ENCODE measurements at regions not wholly inside any gene's neighbourhood (a gene's known extent, or its start where the extent isn't known, plus 50 kb on each side); places are given as distances from the start of the nearest gene placed in this dataset.
"Not testable (repeated sequence)": the region's sequence is repeated elsewhere in the genome, so short reads cannot be mapped to it uniquely, and the experiment has no call there.

DNA sequence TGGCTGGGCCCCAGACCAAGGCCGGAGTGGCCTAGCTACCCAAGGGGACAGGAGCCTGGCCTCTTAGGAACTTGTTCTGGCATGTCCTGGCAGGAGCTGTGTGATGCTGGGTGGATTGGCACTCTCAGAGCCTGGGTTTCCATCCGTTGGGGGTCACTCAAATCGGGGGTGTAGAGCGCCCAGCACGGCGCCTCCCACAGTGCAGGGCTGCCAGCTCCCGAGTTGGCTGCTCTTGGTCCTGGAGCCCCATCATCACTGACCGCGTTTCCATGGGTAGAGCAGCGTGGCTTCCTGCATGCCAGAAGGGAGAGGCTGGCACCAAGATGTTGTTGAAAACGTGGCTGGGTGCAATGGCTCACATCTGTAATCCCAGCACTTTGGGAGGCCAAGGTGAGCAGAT is 70.3 kb downstream of the UNCX start:
- no peak overlapping the region for H3K27ac ChIP-seq
- no peaks in the 10 kb centered on the region for H3K9me3 ChIP-seq
- TF ChIP-seq CTCF (IDR thresholded peaks at IDR 0.05 in 4 of 5, conservative IDR thresholded peaks at IDR 0.05 in 1 of 5) (no peak), POLR2A (IDR thresholded peaks at IDR 0.05) (no peak)
- no peak overlapping the region for H3K4me3 ChIP-seq
- peaks cover 13 to 24% (median 22%) of the 10 kb centered on the region in 3 donors for H3K27me3 ChIP-seq
- ATAC-seq (no peak), DNase-seq (no peak)
- in situ Hi-C loops (cut with MboI; ENCODE audit: low sequenced_read_pairs in 4 of 4) (no loop called here), intact Hi-C loops (cut with DNase I; ENCODE audit: low total_unique reads) (no loop called here)
- H3K4me1 ChIP-seq = no peaks in the 10 kb centered on the region
- H3K36me3 ChIP-seq = no peaks in the 10 kb centered on the region

GRCh38 chr7:1304011-1304410 is 71.3 kb downstream of the UNCX start:
- H3K4me1 ChIP-seq; H3K9me3 ChIP-seq; in situ Hi-C loops (cut with MboI; ENCODE audit: low sequenced_read_pairs in 4 of 4); H3K27ac ChIP-seq; H3K4me3 ChIP-seq; intact Hi-C loops (cut with DNase I; ENCODE audit: low total_unique reads); ATAC-seq; H3K36me3 ChIP-seq; DNase-seq: not testable (repeated sequence)
- peaks cover 2 to 15% (median 13%) of the 10 kb centered on the region in 3 donors for H3K27me3 ChIP-seq

GRCh38 chr7:1305873-1306272 is 73.2 kb downstream of the UNCX start:
- H3K4me3 ChIP-seq = no peak overlapping the region
- no peaks in the 10 kb centered on the region for H3K9me3 ChIP-seq
- H3K27ac ChIP-seq = no peak overlapping the region
- H3K27me3 ChIP-seq = peaks cover 0 to 7% (median 0%) of the 10 kb centered on the region in 3 donors
- DNase-seq (no peak), ATAC-seq (no peak)
- TF ChIP-seq CTCF (IDR thresholded peaks at IDR 0.05 in 4 of 5, conservative IDR thresholded peaks at IDR 0.05 in 1 of 5) (no peak), POLR2A (IDR thresholded peaks at IDR 0.05) (no peak)
- in situ Hi-C loops (cut with MboI; ENCODE audit: low sequenced_read_pairs in 4 of 4) = no loop called here
- no peaks in the 10 kb centered on the region for H3K4me1 ChIP-seq
- H3K36me3 ChIP-seq = no peaks in the 10 kb centered on the region
- intact Hi-C loops (cut with DNase I; ENCODE audit: low total_unique reads) = no loop called here

GRCh38 chr7:1307828-1308227 is 75.2 kb downstream of the UNCX start:
- ATAC-seq (no peak), DNase-seq (no peak)
- Histone ChIP-seq H3K4me3 (no peak overlapping the region), H3K27ac (no peak overlapping the region), H3K9me3 (no peaks in the 10 kb centered on the region), H3K27me3 (peaks cover 0 to 18% (median 7%) of the 10 kb centered on the region in 3 donors), H3K36me3 (no peaks in the 10 kb centered on the region), H3K4me1 (no peaks in the 10 kb centered on the region)
- in situ Hi-C loops (cut with MboI; ENCODE audit: low sequenced_read_pairs in 4 of 4) (no loop called here), intact Hi-C loops (cut with DNase I; ENCODE audit: low total_unique reads) (no loop called here)
- TF ChIP-seq CTCF (IDR thresholded peaks at IDR 0.05 in 4 of 5, conservative IDR thresholded peaks at IDR 0.05 in 1 of 5) = no peak
- no peak for TF ChIP-seq POLR2A (IDR thresholded peaks at IDR 0.05)

- Histone ChIP-seq H3K27ac (no peak overlapping the region), H3K4me3 (no peak overlapping the region), H3K4me1 (no peaks in the 10 kb centered on the region), H3K36me3 (no peaks in the 10 kb centered on the region), H3K9me3 (no peaks in the 10 kb centered on the region), H3K27me3 (peaks cover 0 to 23% (median 7%) of the 10 kb centered on the region in 3 donors)
- no peak for ATAC-seq
- no peak for DNase-seq
- no peak for TF ChIP-seq CTCF (IDR thresholded peaks at IDR 0.05 in 4 of 5, conservative IDR thresholded peaks at IDR 0.05 in 1 of 5)
- in situ Hi-C loops (cut with MboI; ENCODE audit: low sequenced_read_pairs in 4 of 4) = no loop called here
- intact Hi-C loops (cut with DNase I; ENCODE audit: low total_unique reads) = no loop called here
These were observed 76.6 kb downstream of the UNCX start for GRCh38 chr7:1309290-1309689.

Data from gastrocnemius medialis (tissue), 4 donors.